HG03354 (cell line): ENCODE measurements at regions not wholly inside any gene's neighbourhood (a gene's known extent, or its start where the extent isn't known, plus 50 kb on each side); places are given as distances from the start of the nearest gene placed in this dataset.
"Not testable (repeated sequence)": the region's sequence is repeated elsewhere in the genome, so short reads cannot be mapped to it uniquely, and the experiment has no call there.

Experiments
- ATAC-seq: cut with Tn5 transposase; IDR thresholded peaks from one replicate; pipeline ENCODE4 v1.9.1; 2021; ENCODE audit warnings: mild to moderate bottlenecking; ENCODE audit not compliant: unreplicated experiment, poor library complexity, severe bottlenecking

DNA sequence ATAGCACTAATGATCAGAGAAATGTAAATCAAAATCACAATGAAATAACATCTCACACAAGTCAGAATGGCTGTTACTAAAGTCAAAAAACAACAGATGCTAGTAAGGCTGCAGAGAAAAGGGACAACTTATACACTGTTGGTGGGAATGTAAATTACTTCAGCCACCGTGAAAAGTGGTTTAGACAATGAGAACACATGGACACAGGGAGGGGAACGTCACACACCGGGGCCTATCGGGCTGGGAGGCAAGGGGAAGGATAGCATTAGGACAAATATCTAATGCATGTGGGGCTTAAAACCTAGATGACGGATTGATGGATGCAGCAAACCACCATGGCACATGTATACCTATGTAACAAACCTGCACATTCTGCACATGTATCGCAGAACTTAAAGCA lies 602.0 kb downstream of the SATB2 start:
- ATAC-seq: not testable (repeated sequence)

DNA sequence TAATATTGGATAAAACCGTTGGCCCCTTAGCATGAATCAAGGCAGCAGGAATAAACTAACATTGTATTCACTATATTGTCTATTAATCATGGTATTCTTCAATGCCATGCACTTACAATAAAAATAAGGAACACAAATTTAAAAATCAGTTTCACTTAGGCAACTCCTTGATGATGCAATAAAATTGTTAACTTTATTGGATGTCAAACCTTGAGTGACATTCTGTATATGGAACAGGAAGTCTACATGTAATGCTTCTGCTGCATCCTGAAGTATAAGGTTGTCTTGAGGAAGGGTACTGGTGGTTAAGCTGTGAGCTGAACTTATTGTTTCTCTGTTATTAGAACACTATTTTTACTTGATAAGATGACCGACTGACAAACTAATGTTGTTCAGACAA lies 605.5 kb downstream of the SATB2 start:
- no peak for ATAC-seq

DNA sequence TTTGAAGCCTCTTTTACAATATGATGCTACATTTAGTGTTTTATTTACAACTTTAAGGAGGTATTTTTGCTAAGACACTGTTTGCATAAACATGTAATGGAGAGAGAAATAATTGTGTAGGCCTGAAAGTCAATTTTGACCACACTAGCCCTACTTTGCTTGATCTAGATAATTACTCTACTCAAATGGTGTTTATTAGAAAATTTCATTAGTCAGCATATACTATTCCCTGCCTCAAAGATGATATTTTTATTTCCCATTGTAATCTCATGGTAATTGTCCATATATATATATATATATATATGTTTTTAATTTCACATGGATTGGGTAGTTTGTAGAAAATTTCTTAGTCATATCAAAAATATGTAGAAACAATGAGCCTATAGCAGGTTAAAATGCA lies 632.2 kb downstream of the SATB2 start:
- no peak for ATAC-seq

DNA sequence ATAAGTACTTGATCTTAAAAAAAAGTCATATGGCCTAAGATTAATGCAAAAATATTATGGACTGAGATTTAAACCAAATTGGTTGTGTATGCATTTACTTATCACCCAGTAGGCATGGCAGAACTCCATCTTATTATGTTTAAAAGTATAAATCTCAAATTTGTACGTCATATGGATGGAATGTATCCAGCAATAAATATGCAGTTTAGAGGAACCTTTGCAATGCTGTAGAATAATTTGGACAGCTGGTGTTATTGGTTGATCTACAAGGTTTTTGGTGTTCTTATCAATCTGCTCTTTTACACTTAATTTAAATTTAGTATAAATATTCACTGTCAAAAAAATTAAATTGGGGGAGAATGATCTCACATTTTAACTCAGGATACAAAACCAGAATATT lies 640.2 kb downstream of the SATB2 start:
- no peak for ATAC-seq

GRCh38 chr2:198815626-198816025 lies 642.1 kb downstream of the SATB2 start:
- no peak for ATAC-seq

DNA sequence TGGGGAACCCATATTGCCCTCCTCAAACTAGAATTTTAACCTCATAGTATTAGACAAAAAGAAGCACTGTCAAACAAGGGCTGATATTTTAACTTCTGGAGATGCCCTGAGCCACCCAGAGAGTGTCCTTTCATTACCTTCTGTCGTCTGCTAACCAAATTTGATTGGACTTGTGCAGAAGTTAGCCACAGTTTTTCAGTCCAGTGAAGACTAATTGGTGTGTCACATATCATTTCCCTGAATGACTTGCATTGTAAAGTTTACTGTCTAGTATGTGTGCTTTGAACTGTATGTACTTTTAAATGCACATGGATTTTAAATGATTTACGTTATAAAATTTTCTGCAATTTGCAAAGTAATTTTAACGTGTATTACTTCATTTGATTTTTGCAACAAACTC lies 646.5 kb downstream of the SATB2 start:
- no peak for ATAC-seq

DNA sequence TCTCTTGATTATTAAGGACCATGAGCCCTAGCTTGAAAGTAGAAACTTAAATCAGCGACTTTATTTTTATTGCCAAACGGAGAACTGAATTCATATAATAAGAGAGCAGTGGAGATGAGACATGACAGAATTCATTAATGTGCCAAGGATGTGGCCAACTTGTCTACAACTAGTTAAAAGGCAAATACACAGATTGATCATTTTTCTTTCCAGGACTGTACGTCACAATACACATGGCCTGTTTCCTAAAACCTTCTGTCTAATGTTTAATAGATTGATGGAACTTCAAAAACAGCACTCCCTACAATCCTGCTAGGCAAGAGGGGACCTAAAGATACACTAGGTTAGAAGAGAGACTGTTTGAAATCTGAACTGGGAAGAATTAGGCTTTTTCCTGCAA lies 647.8 kb downstream of the SATB2 start:
- no peak for ATAC-seq

DNA sequence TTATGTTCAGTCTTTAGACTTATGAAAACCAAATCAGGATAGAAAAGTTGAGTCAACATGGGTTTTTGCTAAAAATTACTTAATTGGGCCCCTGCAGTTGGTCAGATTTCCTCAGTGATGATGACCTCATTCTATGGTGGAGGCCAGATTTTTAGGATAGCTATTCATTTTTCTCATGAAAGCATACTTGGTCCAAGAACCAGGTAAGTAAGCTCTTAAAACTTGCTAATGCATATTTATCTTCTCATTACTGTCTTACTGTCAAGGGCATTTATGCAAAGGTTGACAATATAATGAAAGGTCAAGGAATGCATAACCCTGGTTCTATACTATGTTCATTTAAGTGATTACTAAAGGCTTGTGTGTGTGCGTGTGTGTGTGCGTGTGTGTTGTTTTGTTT lies 650.6 kb downstream of the SATB2 start:
- ATAC-seq: no peak

GRCh38 chr2:198795419-198795818 lies 662.3 kb downstream of the SATB2 start:
- no peak for ATAC-seq

GRCh38 chr2:198791623-198792022 lies 666.1 kb downstream of the SATB2 start:
- no peak for ATAC-seq

- ATAC-seq: no peak
Observed at GRCh38 chr2:198788676-198789075, 669.1 kb downstream of the SATB2 start.

GRCh38 chr2:198782734-198783133 lies 675.0 kb downstream of the SATB2 start:
- ATAC-seq: no peak

- ATAC-seq: no peak
Observed at GRCh38 chr2:198776616-198777406, 680.9 kb downstream of the SATB2 start.

DNA sequence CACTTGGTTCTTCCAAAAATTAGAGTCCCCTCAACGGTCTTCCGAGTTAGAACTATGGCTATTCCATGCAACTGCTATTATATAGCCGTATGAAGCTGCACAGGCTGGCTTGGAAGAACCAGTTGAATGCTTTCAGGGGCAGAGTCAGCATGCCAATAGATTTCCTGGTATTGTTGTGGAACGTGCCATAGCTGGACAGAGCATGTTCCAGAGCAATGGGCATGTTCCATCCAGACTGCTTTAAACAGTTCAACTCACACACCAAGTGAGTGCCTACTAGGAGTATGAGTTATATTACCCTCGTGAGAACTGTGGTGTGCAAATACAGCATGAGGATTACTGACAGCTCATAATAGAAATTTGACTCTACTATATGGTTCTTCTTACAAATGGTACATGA lies 682.0 kb downstream of the SATB2 start:
- ATAC-seq: no peak

DNA sequence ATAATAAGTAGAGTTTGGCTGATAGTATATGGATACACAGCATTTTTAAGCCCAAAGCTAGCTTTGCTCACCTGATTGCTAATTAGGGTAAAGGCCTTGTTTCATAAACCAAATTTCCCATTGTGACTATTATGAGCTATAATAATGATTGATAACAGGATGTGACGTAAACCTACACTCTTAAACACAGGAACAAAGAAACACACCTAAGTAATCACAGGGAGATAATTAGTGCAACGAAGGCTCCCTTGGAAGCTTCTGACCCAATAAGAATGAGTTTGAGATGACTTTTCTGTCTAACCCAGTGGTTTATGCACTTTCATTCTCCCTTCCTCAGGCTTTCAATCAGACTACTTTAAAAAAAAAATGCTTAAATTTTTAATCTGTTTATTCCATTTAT lies 683.2 kb downstream of the SATB2 start:
- ATAC-seq: no peak

DNA sequence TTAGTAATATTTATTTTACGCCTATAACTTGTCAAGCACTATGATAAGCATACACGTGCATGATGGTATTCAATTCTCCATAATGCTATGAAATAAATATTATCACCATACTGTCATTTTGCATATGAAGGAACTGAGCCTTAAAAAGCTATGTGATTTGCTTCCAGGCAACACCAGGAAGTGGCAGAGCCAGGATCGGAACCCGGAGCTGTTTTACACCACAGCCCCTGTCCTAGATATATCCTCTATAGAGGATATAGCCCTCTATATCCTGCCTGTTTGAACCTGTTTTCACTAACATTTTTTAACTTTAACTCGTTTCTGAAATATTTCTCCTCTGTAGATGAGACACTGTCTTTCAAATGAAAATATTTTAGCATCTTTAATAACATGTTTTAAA lies 690.0 kb downstream of the SATB2 start:
- ATAC-seq: no peak

GRCh38 chr2:198763793-198764192 lies 693.9 kb downstream of the SATB2 start:
- ATAC-seq: no peak

- no peak for ATAC-seq
Observed at GRCh38 chr2:198762441-198762840, 695.3 kb downstream of the SATB2 start.

DNA sequence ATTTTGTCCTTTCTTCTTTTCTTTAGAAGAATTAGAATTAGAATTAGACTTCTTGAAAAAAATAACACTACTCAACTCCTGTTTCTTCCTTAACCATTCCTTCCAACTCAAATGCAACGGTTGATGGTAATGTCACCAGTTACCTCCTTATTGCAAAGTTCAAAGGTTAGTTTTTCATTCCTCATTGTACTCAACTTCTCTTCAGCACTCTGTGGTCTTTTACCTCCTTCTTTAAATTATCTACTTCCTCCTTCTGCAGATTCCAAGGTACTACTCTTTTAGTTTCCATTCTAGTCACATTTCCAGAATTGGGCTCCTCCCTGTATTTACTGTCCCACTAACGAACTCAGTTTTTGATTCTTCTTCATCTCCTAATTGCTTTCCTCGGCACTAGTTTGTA lies 700.7 kb downstream of the SATB2 start:
- ATAC-seq: no peak

GRCh38 chr2:198756166-198756565 lies 701.6 kb downstream of the SATB2 start:
- no peak for ATAC-seq

DNA sequence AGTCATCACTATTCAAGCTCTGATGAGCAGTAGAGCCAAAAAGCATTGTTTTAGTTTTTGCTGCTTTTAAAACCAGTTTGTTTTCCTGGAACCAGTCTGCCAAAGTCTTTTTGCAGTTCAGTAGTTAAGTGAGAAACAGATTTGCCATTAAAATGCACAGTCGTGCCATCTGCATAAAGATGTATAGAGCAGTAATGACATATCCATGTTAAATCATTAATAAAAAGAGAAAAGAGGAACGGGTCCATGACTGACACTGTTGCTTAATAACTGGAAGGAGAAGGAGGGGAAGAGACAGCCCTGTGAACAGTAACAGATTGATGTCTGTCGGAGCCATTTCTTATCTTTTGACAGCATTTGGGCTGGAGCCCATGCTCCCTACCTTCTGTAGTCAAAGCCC lies 704.6 kb downstream of the SATB2 start:
- ATAC-seq: no peak

DNA sequence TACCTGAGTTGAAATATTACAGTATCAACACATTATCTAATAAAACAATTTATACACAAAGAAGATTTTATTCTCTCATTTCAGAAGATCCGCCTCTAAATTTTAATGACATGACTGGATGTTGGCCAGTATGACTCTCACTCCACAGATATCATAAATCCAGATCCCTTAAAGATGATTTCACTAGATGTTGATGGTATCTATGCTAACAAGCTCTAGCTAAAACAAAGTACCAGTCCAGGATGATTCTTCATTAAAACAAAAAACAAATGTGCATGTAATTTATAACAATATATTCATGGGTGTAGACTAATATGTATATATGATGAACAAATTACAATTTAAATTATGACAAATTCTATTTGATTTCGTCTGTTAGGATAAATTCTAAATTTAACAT lies 708.4 kb downstream of the SATB2 start:
- ATAC-seq: no peak
